Fibroblast of skin of left quadriceps (primary cell): ENCODE measurements at regions not wholly inside any gene's neighbourhood (a gene's known extent, or its start where the extent isn't known, plus 50 kb on each side); places are given as distances from the start of the nearest gene placed in this dataset.
A peak's percentile ranks its signal among the peaks of the same experiment; 100 is the strongest.

Source experiments
- DNase-seq, 2 experiments: peaks; one replicate each; pipeline ENCODE4 v3.0.0-alpha.2; 2013; ENCODE audit warnings: low read depth in 2 of 2

GRCh38 chr2:134119713-134120405 lies 134.0 kb upstream of the MGAT5 start:
- peak; percentile 86 to 91 for DNase-seq

GRCh38 chr2:134120406-134120732 lies 133.5 kb upstream of the MGAT5 start:
- no peak for DNase-seq

- peak; percentile 28 to 29 for DNase-seq
Measured at GRCh38 chr2:134120733-134121630, 132.9 kb upstream of the MGAT5 start.

- no peak for DNase-seq
Measured at GRCh38 chr2:134122610-134123009, 131.3 kb upstream of the MGAT5 start.

- DNase-seq = no peak
Measured at GRCh38 chr2:134123332-134123731, 130.5 kb upstream of the MGAT5 start.

- no peak for DNase-seq
Measured at GRCh38 chr2:134124047-134124753, 129.7 kb upstream of the MGAT5 start.

- DNase-seq = no peak
Measured at GRCh38 chr2:134127496-134127895, 126.4 kb upstream of the MGAT5 start.

- DNase-seq = no peak
Measured at GRCh38 chr2:134128746-134129145, 125.1 kb upstream of the MGAT5 start.

GRCh38 chr2:134129900-134130537 lies 123.9 kb upstream of the MGAT5 start:
- DNase-seq = no peak

- DNase-seq = no peak
Measured at GRCh38 chr2:134131681-134132489, 122.0 kb upstream of the MGAT5 start.

- no peak for DNase-seq
Measured at GRCh38 chr2:134132490-134132857, 121.4 kb upstream of the MGAT5 start.

GRCh38 chr2:134133622-134134312 lies 120.1 kb upstream of the MGAT5 start:
- DNase-seq = no peak

GRCh38 chr2:134134313-134134706 lies 119.6 kb upstream of the MGAT5 start:
- DNase-seq = no peak

- no peak for DNase-seq
Measured at GRCh38 chr2:134134827-134135226, 119.0 kb upstream of the MGAT5 start.

- no peak for DNase-seq
Measured at GRCh38 chr2:134135793-134136192, 118.1 kb upstream of the MGAT5 start.

- no peak for DNase-seq
Measured at GRCh38 chr2:134136731-134137130, 117.1 kb upstream of the MGAT5 start.

GRCh38 chr2:134137182-134137611 lies 116.7 kb upstream of the MGAT5 start:
- DNase-seq = peak; percentile 42 to 47

GRCh38 chr2:134138115-134138514 lies 115.8 kb upstream of the MGAT5 start:
- DNase-seq = no peak

- DNase-seq = no peak
Measured at GRCh38 chr2:134139611-134140010, 114.3 kb upstream of the MGAT5 start.

- DNase-seq = no peak
Measured at GRCh38 chr2:134140251-134140661, 113.6 kb upstream of the MGAT5 start.
